SK-N-SH treated with all-trans-retinoic acid at 6 μM for 48 hours (cell line): ENCODE measurements at regions not wholly inside any gene's neighbourhood (a gene's known extent, or its start where the extent isn't known, plus 50 kb on each side); places are given as distances from the start of the nearest gene placed in this dataset.

Experiments
- PATZ1 ChIP-seq: fragments of 250-450 bp; sonication (Bioruptor Pico); IDR thresholded peaks from 2 replicates; pipeline ENCODE4 v1.8.0; 2020; ENCODE audit warnings: mild to moderate bottlenecking, moderate library complexity, borderline replicate concordance
- PPARA ChIP-seq: fragments of 250-450 bp; sonication (Bioruptor Pico); IDR thresholded peaks from 2 replicates; pipeline ENCODE4 v1.5.0; 2020; ENCODE audit warnings: mild to moderate bottlenecking, borderline replicate concordance
- TCF4 ChIP-seq: fragments of 250-450 bp; sonication (Bioruptor Pico); IDR thresholded peaks from 2 replicates; pipeline ENCODE4 v1.8.0; 2021; ENCODE audit warnings: mild to moderate bottlenecking, moderate library complexity, borderline replicate concordance
- ZC3H10 ChIP-seq: fragments of 250-450 bp; sonication (Bioruptor Pico); IDR thresholded peaks from 2 replicates; pipeline ENCODE4 v1.5.1; 2021; ENCODE audit warnings: mild to moderate bottlenecking, moderate library complexity
- ZFP30 ChIP-seq: fragments of 450-650 bp; formaldehyde crosslinking; IDR thresholded peaks from 2 replicates; pipeline ENCODE4 v1.5.0; 2022; ENCODE audit warnings: mild to moderate bottlenecking, moderate library complexity
- ZNF8 ChIP-seq: fragments of 450-650 bp; formaldehyde crosslinking; IDR thresholded peaks from 2 replicates; pipeline ENCODE4 v1.5.0; 2020; ENCODE audit warnings: mild to moderate bottlenecking, moderate library complexity

DNA sequence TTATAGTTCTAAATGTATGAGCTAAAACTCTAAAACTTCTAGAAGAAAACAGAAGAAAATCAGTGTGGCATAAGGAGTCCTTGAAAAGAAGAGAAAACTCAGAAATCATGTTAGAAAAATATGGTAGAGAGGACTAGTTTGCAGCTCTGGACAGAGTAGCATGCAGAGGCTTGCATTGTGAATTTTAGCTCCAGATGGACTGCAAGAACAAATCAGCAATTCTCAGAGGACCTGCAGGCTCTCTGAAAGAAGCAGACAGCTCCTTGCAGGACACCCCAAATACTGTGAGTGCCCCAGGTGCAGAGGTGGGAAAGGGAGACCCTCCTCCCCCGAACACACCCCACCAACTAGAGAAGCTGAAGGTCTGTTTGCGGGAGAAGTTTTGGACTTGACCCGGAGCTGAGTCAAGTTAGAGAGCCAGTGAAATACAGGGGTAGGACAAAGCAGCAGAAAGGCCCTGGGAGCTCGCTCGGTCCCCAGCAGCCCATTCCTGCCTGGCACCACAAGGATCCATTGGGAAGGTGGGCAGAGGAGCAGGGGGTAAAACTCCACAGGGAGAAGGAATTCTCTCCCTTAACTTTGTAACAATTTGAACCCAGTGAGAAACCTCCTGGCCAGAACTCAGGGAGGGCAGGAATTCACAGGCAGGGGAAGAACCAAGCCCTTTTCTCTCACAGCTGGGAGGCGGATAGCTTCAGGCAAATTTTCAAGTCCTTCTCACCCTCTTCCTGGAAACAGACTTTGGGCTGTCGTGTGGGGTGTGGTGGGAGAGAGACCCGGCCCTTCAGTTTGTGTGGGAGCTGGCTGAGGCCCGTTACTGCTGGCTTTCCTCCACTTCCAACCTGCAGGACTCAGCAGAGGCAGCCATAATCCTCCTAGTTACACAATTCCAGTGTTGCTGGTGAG is 216.2 kb upstream of the SLC35G4 start:
- TF ChIP-seq ZC3H10 (no peak), PATZ1 (CRISPR knock-in tag) (no peak), PPARA (CRISPR knock-in tag) (no peak), ZNF8 (CRISPR knock-in tag) (no peak), ZFP30 (CRISPR knock-in tag) (no peak), TCF4 (CRISPR knock-in tag) (no peak)
